Osteocyte (in vitro differentiated cells): ENCODE measurements at regions not wholly inside any gene's neighbourhood (a gene's known extent, or its start where the extent isn't known, plus 50 kb on each side); places are given as distances from the start of the nearest gene placed in this dataset.

Source experiments
- DNase-seq: peaks from one replicate; pipeline ENCODE4 v3.0.0; 2021; ENCODE audit warnings: mixed read lengths; ENCODE audit not compliant: unreplicated experiment; ENCODE audit errors: extremely low spot score
- H3K27ac Mint-ChIP-seq: one replicate; pipeline ENCODE4 v1.8.0; 2021; ENCODE audit warnings: mild to moderate bottlenecking, mixed read lengths; ENCODE audit not compliant: unreplicated experiment
- H3K27me3 Mint-ChIP-seq: one replicate; pipeline ENCODE4 v1.8.0; 2021; ENCODE audit warnings: mixed read lengths; ENCODE audit not compliant: unreplicated experiment
- H3K36me3 Mint-ChIP-seq: one replicate; pipeline ENCODE4 v1.8.0; 2021; ENCODE audit warnings: mixed read lengths; ENCODE audit not compliant: unreplicated experiment
- H3K4me1 Mint-ChIP-seq: one replicate; pipeline ENCODE4 v1.8.0; 2021; ENCODE audit warnings: mixed read lengths; ENCODE audit not compliant: unreplicated experiment
- H3K4me3 Mint-ChIP-seq: one replicate; pipeline ENCODE4 v1.8.0; 2021; ENCODE audit warnings: mild to moderate bottlenecking, moderate library complexity, mixed read lengths; ENCODE audit not compliant: unreplicated experiment
- H3K9me3 Mint-ChIP-seq: one replicate; pipeline ENCODE4 v1.8.0; 2021; ENCODE audit warnings: mixed read lengths; ENCODE audit not compliant: unreplicated experiment
- TF ChIP-seq, protein P1 (sequence below): fragments of 200-600 bp; sonication (generic); IDR thresholded peaks from 2 replicates; pipeline ENCODE4 v1.5.0; 2021; ENCODE audit warnings: antibody characterized with exemption, mild to moderate bottlenecking, moderate library complexity

- TF ChIP-seq, protein P1, sequence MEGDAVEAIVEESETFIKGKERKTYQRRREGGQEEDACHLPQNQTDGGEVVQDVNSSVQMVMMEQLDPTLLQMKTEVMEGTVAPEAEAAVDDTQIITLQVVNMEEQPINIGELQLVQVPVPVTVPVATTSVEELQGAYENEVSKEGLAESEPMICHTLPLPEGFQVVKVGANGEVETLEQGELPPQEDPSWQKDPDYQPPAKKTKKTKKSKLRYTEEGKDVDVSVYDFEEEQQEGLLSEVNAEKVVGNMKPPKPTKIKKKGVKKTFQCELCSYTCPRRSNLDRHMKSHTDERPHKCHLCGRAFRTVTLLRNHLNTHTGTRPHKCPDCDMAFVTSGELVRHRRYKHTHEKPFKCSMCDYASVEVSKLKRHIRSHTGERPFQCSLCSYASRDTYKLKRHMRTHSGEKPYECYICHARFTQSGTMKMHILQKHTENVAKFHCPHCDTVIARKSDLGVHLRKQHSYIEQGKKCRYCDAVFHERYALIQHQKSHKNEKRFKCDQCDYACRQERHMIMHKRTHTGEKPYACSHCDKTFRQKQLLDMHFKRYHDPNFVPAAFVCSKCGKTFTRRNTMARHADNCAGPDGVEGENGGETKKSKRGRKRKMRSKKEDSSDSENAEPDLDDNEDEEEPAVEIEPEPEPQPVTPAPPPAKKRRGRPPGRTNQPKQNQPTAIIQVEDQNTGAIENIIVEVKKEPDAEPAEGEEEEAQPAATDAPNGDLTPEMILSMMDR = no peak
- no peaks in the 10 kb centered on the region for H3K27me3 Mint-ChIP-seq
- H3K4me1 Mint-ChIP-seq = peaks cover 3% of the 10 kb centered on the region
- no peak overlapping the region for H3K27ac Mint-ChIP-seq
- no peaks in the 10 kb centered on the region for H3K36me3 Mint-ChIP-seq
- DNase-seq = no peak
- peaks cover 19% of the 10 kb centered on the region for H3K9me3 Mint-ChIP-seq
- H3K4me3 Mint-ChIP-seq = no peak overlapping the region
Measured at GRCh38 chr3:70431911-70432310, 119.5 kb upstream of the MDFIC2 start.

GRCh38 chr3:70426071-70426470 is 113.6 kb upstream of the MDFIC2 start:
- Mint-ChIP-seq H3K27ac (no peak overlapping the region), H3K4me1 (no peaks in the 10 kb centered on the region), H3K4me3 (no peak overlapping the region), H3K9me3 (peaks cover 4% of the 10 kb centered on the region), H3K27me3 (peaks cover 29% of the 10 kb centered on the region), H3K36me3 (no peaks in the 10 kb centered on the region)
- TF ChIP-seq, protein P1 = no peak
- no peak for DNase-seq

GRCh38 chr3:70421506-70421905 is 109.1 kb upstream of the MDFIC2 start:
- Mint-ChIP-seq H3K27me3 (peaks cover 60% of the 10 kb centered on the region), H3K4me3 (no peak overlapping the region), H3K27ac (no peak overlapping the region), H3K4me1 (no peaks in the 10 kb centered on the region), H3K36me3 (no peaks in the 10 kb centered on the region), H3K9me3 (peaks cover 6% of the 10 kb centered on the region)
- TF ChIP-seq, protein P1 = no peak
- DNase-seq = no peak

GRCh38 chr3:70409018-70409417 is 96.6 kb upstream of the MDFIC2 start:
- peaks cover 15% of the 10 kb centered on the region for H3K9me3 Mint-ChIP-seq
- H3K4me1 Mint-ChIP-seq = no peaks in the 10 kb centered on the region
- H3K27me3 Mint-ChIP-seq = peaks cover 25% of the 10 kb centered on the region
- H3K27ac Mint-ChIP-seq = no peak overlapping the region
- no peaks in the 10 kb centered on the region for H3K36me3 Mint-ChIP-seq
- no peak overlapping the region for H3K4me3 Mint-ChIP-seq
- DNase-seq = no peak
- TF ChIP-seq, protein P1 = no peak

DNA sequence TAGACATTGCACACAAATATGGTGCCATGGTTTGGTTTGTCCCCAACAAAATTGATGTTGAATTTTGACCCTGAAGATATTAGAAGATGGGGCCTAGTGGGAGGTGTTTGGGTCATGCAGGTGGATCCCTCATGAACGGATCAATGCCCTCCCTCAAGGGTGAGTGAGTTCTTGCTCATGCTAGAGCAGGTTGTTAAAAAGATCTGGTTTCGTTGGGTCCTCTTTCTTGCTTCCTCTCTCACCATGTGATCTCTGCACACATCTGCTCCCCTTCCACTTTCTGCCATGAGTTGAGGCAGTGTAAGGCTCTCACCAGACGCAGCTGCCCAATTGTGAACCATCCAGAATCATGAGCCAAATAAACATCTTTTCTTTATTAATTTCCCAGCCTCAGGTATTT is 87.8 kb upstream of the MDFIC2 start:
- Mint-ChIP-seq H3K4me3 (no peak overlapping the region), H3K4me1 (no peaks in the 10 kb centered on the region), H3K27me3 (peaks cover 21% of the 10 kb centered on the region), H3K9me3 (peaks cover under 1% of the 10 kb centered on the region), H3K36me3 (no peaks in the 10 kb centered on the region), H3K27ac (no peak overlapping the region)
- TF ChIP-seq, protein P1 = no peak
- DNase-seq = no peak
